HG02840 (cell line): ENCODE measurements at regions not wholly inside any gene's neighbourhood (a gene's known extent, or its start where the extent isn't known, plus 50 kb on each side); places are given as distances from the start of the nearest gene placed in this dataset.
"Not testable (repeated sequence)": the region's sequence is repeated elsewhere in the genome, so short reads cannot be mapped to it uniquely, and the experiment has no call there.

ENCODE experiments used
- ATAC-seq: cut with Tn5 transposase; IDR thresholded peaks from one replicate; pipeline ENCODE4 v1.9.1; 2021; ENCODE audit warnings: mild to moderate bottlenecking, moderate library complexity, moderate number of reproducible peaks; ENCODE audit not compliant: unreplicated experiment, low FRiP score

GRCh38 chr3:145900056-145900829, 260.7 kb downstream of the PLOD2 start:
- peak; percentile 67 for ATAC-seq

GRCh38 chr3:145902166-145902565, 258.8 kb downstream of the PLOD2 start:
- no peak for ATAC-seq

DNA sequence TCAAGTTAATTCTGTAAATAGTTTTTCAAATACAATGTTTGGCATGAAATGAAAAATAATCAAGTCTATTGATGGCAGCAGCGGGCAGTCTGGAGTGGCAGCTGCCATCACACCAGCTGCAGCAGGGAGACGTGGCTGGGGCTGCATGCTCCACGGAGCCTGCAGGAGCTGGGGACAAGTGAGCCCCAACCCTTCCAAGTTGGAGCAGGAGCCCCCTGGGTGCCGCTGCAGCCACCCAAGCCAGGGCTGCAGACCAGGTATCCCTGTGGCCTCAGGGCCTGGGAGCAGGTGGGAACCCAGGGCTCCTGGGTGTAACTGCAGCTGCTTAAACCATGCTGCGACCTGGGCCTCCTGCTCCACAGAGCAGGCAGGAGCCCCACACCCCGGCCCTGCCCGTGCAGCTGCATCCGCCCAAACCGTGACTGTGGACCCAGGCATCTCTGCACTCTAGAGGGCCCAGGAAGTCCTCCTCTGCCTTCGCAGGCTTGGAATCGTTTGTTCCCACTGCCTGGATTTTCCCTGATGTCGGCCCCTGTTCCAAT, 257.4 kb downstream of the PLOD2 start:
- ATAC-seq = no peak

- no peak for ATAC-seq
Measured at GRCh38 chr3:145904138-145904537, 256.8 kb downstream of the PLOD2 start.

GRCh38 chr3:145906301-145906700, 254.7 kb downstream of the PLOD2 start:
- no peak for ATAC-seq

DNA sequence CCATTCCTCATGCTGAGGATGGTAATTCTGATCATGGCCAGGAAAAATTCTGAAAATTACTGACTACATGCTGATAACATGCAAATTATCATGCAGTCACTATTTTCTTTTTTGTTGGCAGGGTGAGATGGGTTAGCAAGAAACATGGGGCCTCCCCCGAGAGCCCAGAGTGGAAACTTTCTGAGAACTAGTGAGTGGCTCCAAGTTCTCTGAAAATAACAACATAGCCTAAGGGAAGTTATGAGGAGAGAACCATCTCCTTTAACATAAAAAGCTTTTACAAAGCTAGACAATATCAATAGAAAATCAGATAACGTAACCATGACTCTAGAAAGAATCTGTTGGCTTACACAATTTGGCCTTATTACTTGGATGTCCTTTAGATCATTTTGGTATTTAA, 254.2 kb downstream of the PLOD2 start:
- no peak for ATAC-seq

GRCh38 chr3:145911016-145911415, 250.0 kb downstream of the PLOD2 start:
- no peak for ATAC-seq

- no peak for ATAC-seq
Measured at GRCh38 chr3:145915787-145916186, 245.2 kb downstream of the PLOD2 start.

DNA sequence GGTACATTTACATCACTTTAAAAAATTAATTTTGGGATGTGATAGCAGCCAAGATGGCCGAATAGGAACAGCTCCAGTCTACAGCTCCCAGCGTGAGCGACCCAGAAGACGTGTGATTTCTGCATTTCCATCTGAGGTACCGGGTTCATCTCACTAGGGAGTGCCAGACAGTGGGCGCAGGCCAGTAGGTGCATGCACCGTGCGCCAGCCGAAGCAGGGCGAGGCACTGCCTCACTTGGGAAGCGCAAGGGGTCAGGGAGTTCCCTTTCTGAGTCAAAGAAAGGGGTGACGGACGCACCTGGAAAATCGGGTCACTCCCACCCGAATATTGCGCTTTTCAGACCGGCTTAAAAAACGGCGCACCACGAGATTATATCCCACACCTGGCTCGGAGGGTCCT, 233.2 kb downstream of the PLOD2 start:
- not testable (repeated sequence) for ATAC-seq

- no peak for ATAC-seq
Measured at GRCh38 chr3:145936971-145937370, 224.0 kb downstream of the PLOD2 start.

DNA sequence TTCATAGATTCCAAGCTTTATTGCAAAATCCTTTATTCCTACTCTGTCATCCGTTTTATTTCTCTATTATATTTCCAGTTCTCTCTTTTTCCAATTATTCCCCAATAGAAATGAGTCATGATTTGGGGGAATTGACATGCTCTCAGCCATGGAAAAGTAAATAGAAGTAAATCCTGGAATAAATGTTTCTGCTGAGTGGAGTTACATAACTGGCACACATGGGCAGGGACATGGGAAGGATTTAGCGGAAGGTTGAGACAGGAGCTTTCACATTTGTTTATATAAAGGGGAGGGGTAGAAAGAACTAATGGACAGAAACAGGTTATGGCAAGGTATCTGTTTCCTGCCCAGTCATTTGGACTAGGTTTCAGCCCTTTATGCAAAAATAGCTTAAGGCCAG, 221.6 kb downstream of the PLOD2 start:
- no peak for ATAC-seq

- ATAC-seq = no peak
Measured at GRCh38 chr3:145942052-145942451, 218.9 kb downstream of the PLOD2 start.

- ATAC-seq = no peak
Measured at GRCh38 chr3:145943952-145944351, 217.0 kb downstream of the PLOD2 start.

- ATAC-seq = no peak
Measured at GRCh38 chr3:145951441-145951840, 209.5 kb downstream of the PLOD2 start.

GRCh38 chr3:145952536-145952935, 208.4 kb downstream of the PLOD2 start:
- ATAC-seq = no peak

GRCh38 chr3:145953316-145953715, 207.7 kb downstream of the PLOD2 start:
- ATAC-seq = no peak

DNA sequence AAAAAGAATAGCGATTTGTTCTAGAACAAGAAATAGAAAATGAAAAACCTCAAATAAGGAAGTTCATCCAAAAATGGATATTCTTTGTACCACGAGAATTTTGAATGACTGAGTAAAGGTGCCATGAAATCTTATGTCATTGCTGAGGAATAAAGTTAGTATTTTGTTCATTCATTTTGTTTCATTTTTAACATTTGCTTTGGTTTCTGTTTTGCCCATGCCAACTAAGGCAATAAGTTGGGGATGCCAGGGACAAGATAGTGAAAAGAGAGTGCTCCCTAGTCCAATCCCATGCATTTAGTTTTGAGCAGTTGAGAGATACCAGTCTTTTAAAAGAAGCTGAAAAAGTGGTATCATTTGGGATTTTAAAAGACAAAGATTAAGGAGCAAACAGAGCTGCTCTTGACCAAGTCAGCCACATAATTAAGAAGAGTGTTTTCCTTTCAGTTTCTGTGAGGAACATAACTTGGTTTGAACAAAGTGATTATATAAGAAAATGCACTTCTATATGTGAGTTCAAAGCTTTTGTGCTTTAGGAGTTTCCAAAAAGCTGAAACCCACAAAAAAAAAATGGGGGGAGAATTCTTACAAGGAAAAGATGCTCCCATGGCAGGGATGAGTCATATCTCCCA, 201.4 kb downstream of the PLOD2 start:
- no peak for ATAC-seq

DNA sequence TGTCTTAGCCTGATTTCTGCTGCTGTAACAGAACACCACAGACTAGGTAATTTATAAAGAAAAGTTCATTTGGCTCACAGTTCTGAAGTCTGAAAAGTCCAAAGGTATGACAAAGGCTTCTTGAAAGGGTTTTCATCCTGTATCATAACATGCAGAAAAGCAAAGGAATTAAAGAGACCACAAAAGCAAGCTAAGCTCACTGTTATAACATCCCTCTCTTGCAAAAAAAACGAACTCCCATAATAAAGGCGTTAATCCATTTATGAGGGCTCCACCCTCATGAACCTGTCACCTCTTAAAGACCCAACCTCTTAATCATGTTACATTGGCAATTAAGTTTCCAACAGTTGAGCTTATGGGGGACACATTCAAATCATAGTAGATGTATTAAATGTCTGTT, 197.9 kb downstream of the PLOD2 start:
- no peak for ATAC-seq

GRCh38 chr3:145967043-145967442, 193.9 kb downstream of the PLOD2 start:
- no peak for ATAC-seq

DNA sequence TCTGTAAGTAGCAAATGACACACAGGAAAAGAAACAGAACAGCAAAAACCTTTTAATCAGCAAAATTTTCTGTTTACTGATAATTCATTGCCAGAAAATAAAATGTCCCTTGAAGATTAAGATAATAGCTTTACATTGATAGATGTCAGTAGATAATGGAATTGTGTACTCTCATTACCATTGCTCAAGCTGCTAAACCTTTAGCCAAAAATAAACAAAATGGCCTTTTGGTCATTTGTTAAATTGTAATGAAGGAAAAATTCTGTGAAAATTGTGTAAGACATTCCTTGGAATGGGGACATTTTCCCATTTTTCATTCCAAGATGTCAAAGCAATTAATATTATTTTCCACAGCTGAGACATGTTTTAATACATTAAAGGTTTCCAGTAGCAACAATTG, 189.8 kb downstream of the PLOD2 start:
- no peak for ATAC-seq

GRCh38 chr3:145972851-145973250, 188.1 kb downstream of the PLOD2 start:
- no peak for ATAC-seq

DNA sequence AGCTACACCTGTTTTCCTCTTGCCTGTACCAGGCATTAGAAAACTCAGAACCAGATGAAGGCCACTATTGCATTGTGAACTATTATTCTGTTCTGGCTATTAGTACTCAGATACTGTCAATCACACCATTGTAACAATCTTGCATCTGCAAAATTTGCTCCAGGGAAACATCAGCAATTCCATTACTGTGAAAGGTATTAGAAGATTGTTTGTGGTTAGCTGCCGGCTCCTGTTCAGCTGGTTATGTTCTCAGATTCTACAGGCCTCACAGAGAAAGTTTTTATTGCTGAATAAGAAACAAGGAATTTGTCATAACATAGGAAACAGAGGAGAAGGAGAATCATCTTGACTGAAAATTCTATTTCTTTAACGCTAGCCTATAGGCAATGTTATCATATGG, 179.9 kb downstream of the PLOD2 start:
- ATAC-seq = no peak
